H1 (cell line): ENCODE measurements at regions not wholly inside any gene's neighbourhood (a gene's known extent, or its start where the extent isn't known, plus 50 kb on each side); places are given as distances from the start of the nearest gene placed in this dataset.

ENCODE experiments used
- CTCF ChIA-PET: fragments of 300-600 bp; sonication (Branson Sonifier 250); formaldehyde crosslinking; loops from one replicate; lab custom pipeline; 2021; ENCODE audit not compliant: partially characterized antibody; lab: Charles Lee
- POLR2A ChIA-PET: fragments of 300-600 bp; sonication (Branson Sonifier 250); formaldehyde crosslinking; loops from one replicate; lab custom pipeline; 2021; ENCODE audit warnings: inconsistent platforms; ENCODE audit not compliant: partially characterized antibody; lab: Charles Lee
- DNase-seq, 2 experiments: peaks; one replicate each; pipeline versions ENCODE4 v3.0.0 to v3.0.0-alpha.2; 2010 to 2022; ENCODE audit warnings: low spot score in 2 of 2, low read depth in 1 of 2, mixed read lengths in 1 of 2
- FAIRE-seq: peaks from 2 replicates; lab custom pipeline; 2011; peaks lifted over from hg19 to GRCh38; lab: Jason Lieb, UNC
- H2AFZ ChIP-seq: 2 replicates; pipeline ENCODE4 v1.8.1; 2012; ENCODE audit warnings: low read length, inconsistent platforms
- H2AK5ac ChIP-seq: 2 replicates; pipeline ENCODE4 v1.6.1; 2013; ENCODE audit warnings: low read depth, low read length
- H2BK120ac ChIP-seq: replicated peaks from 2 replicates; pipeline ENCODE3; 2013; ENCODE audit warnings: low read depth, low read length, inconsistent platforms
- H2BK12ac ChIP-seq: 2 replicates; pipeline ENCODE4 v1.6.1; 2013; ENCODE audit warnings: low read depth, low read length
- H2BK15ac ChIP-seq: 2 replicates; pipeline ENCODE4 v1.6.1; 2013; ENCODE audit warnings: low read length
- H2BK20ac ChIP-seq: 2 replicates; pipeline ENCODE4 v1.6.1; 2013; ENCODE audit warnings: low read length
- H2BK5ac ChIP-seq: 2 replicates; pipeline ENCODE4 v1.6.1; 2013; ENCODE audit warnings: low read depth, low read length
- H3K14ac ChIP-seq: 2 replicates; pipeline ENCODE4 v1.6.1; 2013; ENCODE audit warnings: inconsistent platforms; ENCODE audit not compliant: insufficient read length
- H3K18ac ChIP-seq: 2 replicates; pipeline ENCODE4 v1.6.1; 2013; ENCODE audit warnings: low read length; ENCODE audit errors: extremely low read depth
- H3K23ac ChIP-seq: 2 replicates; pipeline ENCODE4 v1.6.1; 2013; ENCODE audit warnings: inconsistent platforms; ENCODE audit not compliant: insufficient read length
- H3K23me2 ChIP-seq: 2 replicates; pipeline ENCODE4 v1.6.1; 2013; ENCODE audit warnings: low read depth, low read length
- H3K27ac ChIP-seq: 2 replicates; pipeline ENCODE4 v1.6.1; 2011; ENCODE audit warnings: low read depth, low read length, inconsistent platforms
- H3K27me3 ChIP-seq, 4 experiments: replicated peaks in 1 of 4; 1 replicate in 1 of 4; 2 replicates in 3 of 4; pipeline versions ENCODE4 v1.6.1 to v1.8.1; 2011 to 2013; ENCODE audit warnings: low read length in 3 of 4, mild to moderate bottlenecking in 3 of 4, inconsistent platforms in 2 of 4, mixed read lengths in 2 of 4, moderate library complexity in 1 of 4; ENCODE audit not compliant: control insufficient read depth in 3 of 4, insufficient read depth in 3 of 4; ENCODE audit errors: extremely low read depth in 1 of 4
- H3K36me3 ChIP-seq, 4 experiments: 2 replicates each; pipeline versions ENCODE4 v1.6.1 to v1.8.1; 2011 to 2013; ENCODE audit warnings: mild to moderate bottlenecking in 4 of 4, low read length in 3 of 4, moderate library complexity in 2 of 4, control low read depth in 1 of 4, inconsistent platforms in 1 of 4; ENCODE audit not compliant: insufficient read depth in 4 of 4, control insufficient read depth in 2 of 4
- H3K4ac ChIP-seq: replicated peaks from 2 replicates; pipeline ENCODE3; 2013; ENCODE audit warnings: low read length, low read depth, mixed read lengths, inconsistent platforms; ENCODE audit not compliant: insufficient read length
- H3K4me1 ChIP-seq, 4 experiments: replicated peaks in 1 of 4; 1 replicate in 1 of 4; 2 replicates in 3 of 4; pipeline versions ENCODE4 v1.6.1 to v1.8.1; 2011 to 2013; ENCODE audit warnings: low read length in 3 of 4, inconsistent platforms in 2 of 4, mixed read lengths in 1 of 4; ENCODE audit not compliant: insufficient read depth in 4 of 4, control insufficient read depth in 3 of 4
- H3K4me2 ChIP-seq, 2 experiments: 2 replicates each; pipeline versions ENCODE4 v1.6.1 to v1.8.1; 2011 to 2013; ENCODE audit warnings: low read depth in 2 of 2, low read length in 2 of 2, control low read depth in 1 of 2, inconsistent platforms in 1 of 2, mild to moderate bottlenecking in 1 of 2; ENCODE audit not compliant: insufficient read depth in 1 of 2
- H3K4me3 ChIP-seq, 4 experiments: fragments of 200-600, 300-600 bp in 1 of 4; sonication (generic), shearing (Covaris generic), sonication (Bioruptor Twin) in 1 of 4; 2 replicates each; pipeline versions ENCODE4 v1.5.1 to v1.8.1; 2011 to 2016; ENCODE audit warnings: low read length in 4 of 4, low read depth in 3 of 4, control low read depth in 2 of 4, inconsistent platforms in 2 of 4, mild to moderate bottlenecking in 2 of 4, mixed read lengths in 1 of 4, moderate library complexity in 1 of 4; ENCODE audit not compliant: insufficient read depth in 2 of 4; ENCODE audit errors: extremely low read depth in 1 of 4
- H3K56ac ChIP-seq: replicated peaks from 2 replicates; pipeline ENCODE3; 2013; ENCODE audit warnings: low read depth, mild to moderate bottlenecking, mixed read lengths, low read length, inconsistent platforms; ENCODE audit not compliant: insufficient read length
- H3K79me1 ChIP-seq: 2 replicates; pipeline ENCODE4 v1.6.1; 2013; ENCODE audit warnings: low read depth, low read length, control low read depth
- H3K79me2 ChIP-seq, 2 experiments: 2 replicates each; pipeline versions ENCODE4 v1.6.1 to v1.8.1; 2012 to 2013; ENCODE audit warnings: low read length in 2 of 2, mild to moderate bottlenecking in 2 of 2, inconsistent platforms in 1 of 2; ENCODE audit not compliant: insufficient read depth in 2 of 2, control insufficient read depth in 1 of 2
- H3K9ac ChIP-seq, 4 experiments: replicated peaks in 1 of 4; 1 replicate in 1 of 4; 2 replicates in 3 of 4; pipeline versions ENCODE4 v1.6.1 to v1.8.1; 2011 to 2013; ENCODE audit warnings: low read depth in 3 of 4, low read length in 3 of 4, control low read depth in 2 of 4, mild to moderate bottlenecking in 2 of 4, moderate library complexity in 2 of 4, inconsistent platforms in 1 of 4; ENCODE audit errors: extremely low read depth in 1 of 4
- H3K9me3 ChIP-seq, 2 experiments: 2 replicates each; pipeline versions ENCODE4 v1.6.1 to v1.8.1; 2012 to 2013; ENCODE audit warnings: mild to moderate bottlenecking in 2 of 2, moderate library complexity in 2 of 2, control low read depth in 1 of 2, inconsistent platforms in 1 of 2, low read depth in 1 of 2, low read length in 1 of 2, mixed read lengths in 1 of 2; ENCODE audit not compliant: insufficient read depth in 2 of 2
- H4K20me1 ChIP-seq, 2 experiments: replicated peaks in 1 of 2; 2 replicates each; pipeline versions ENCODE3 to v1.8.1; 2011 to 2013; ENCODE audit warnings: inconsistent platforms in 2 of 2, low read length in 2 of 2, mild to moderate bottlenecking in 1 of 2; ENCODE audit not compliant: insufficient read depth in 2 of 2, control insufficient read depth in 1 of 2
- H4K5ac ChIP-seq: 2 replicates; pipeline ENCODE4 v1.6.1; 2013; ENCODE audit warnings: low read length, low read depth, mixed read lengths, inconsistent platforms; ENCODE audit not compliant: insufficient read length
- H4K8ac ChIP-seq: 2 replicates; pipeline ENCODE4 v1.8.0; 2013; ENCODE audit warnings: mild to moderate bottlenecking, moderate library complexity, low read length, inconsistent platforms; ENCODE audit not compliant: insufficient read depth; ENCODE audit errors: extremely low read depth
- H4K91ac ChIP-seq: replicated peaks from 2 replicates; pipeline ENCODE3; 2013; ENCODE audit warnings: low read length, mixed read lengths, inconsistent platforms; ENCODE audit not compliant: insufficient read length
- SP2 ChIP-seq: IDR thresholded peaks from 2 replicates; pipeline ENCODE4 v1.6.1; 2012; ENCODE audit warnings: mild to moderate bottlenecking, low read length, inconsistent platforms
- WGBS, 2 experiments: shearing (Covaris generic) in 1 of 2; methylation state at CpG; one replicate each; pipeline versions ENCODE4 v1.1.6 to v1.1.7; 2013 to 2015; ENCODE audit warnings: low lambda C conversion rate in 2 of 2, mixed read lengths in 2 of 2, inconsistent platforms in 1 of 2, low coverage in 1 of 2, missing lambda C conversion rate in 1 of 2; ENCODE audit not compliant: insufficient replicate concordance in 2 of 2, insufficient coverage in 1 of 2, insufficient read length in 1 of 2; ENCODE audit errors: extremely low coverage in 1 of 2, missing lambda C conversion rate in 1 of 2; 5-methylcytosine and 5-hydroxymethylcytosine counted together

DNA sequence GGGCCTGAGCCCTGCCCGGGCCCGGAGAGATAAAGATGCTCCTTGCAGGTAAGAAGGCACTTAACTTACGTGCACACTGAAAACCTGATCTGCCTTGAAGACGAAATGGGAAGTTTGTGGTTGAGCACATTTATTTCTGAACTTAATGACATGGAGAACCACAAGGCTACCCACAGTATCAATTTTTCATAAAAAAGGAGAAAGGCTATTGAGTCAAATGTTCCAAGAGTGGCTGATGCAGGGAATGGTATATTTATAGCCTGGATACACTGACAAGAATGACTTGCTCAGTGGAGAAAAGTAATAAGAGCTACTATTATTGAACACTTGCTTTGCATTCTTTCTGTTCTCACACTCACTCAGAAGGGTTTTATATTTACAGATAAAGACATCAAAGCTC is 419.3 kb downstream of the ACTL7B start:
- Histone ChIP-seq H3K9me3 (no peaks in the 10 kb centered on the region), H3K4me3 (no peak overlapping the region), H4K91ac (no peak overlapping the region), H4K8ac (no peak overlapping the region), H3K79me2 (no peaks in the 10 kb centered on the region), H3K4me1 (no peaks in the 10 kb centered on the region), H2BK20ac (no peak overlapping the region), H3K4me2 (no peak overlapping the region), H3K79me1 (no peaks in the 10 kb centered on the region), H3K23ac (no peak overlapping the region), H3K23me2 (no peaks in the 10 kb centered on the region), H3K18ac (no peak overlapping the region), H3K4ac (no peak overlapping the region), H3K56ac (no peak overlapping the region), H4K5ac (no peak overlapping the region), H2BK15ac (no peak overlapping the region), H3K27me3 (no peaks in the 10 kb centered on the region), H4K20me1 (no peaks in the 10 kb centered on the region), H2AFZ (no peak overlapping the region), H3K14ac (no peak overlapping the region), H2BK5ac (no peak overlapping the region), H2BK12ac (no peak overlapping the region), H3K27ac (no peak overlapping the region), H2AK5ac (no peak overlapping the region), H3K9ac (no peak overlapping the region), H3K36me3 (no peaks in the 10 kb centered on the region), H2BK120ac (no peak overlapping the region)
- no peak for DNase-seq
- FAIRE-seq: no peak
- CTCF ChIA-PET: no interaction called here
- no peak for TF ChIP-seq SP2
- 87% methylated on average over 4 of the region's 4 CpGs; no CpG with 5 or more reads in 1 of the 2 experiments for WGBS, 2 experiments
- POLR2A ChIA-PET: interaction anchor here (0.6 kb wide), 1 partner anchor 10 kb away, joined by 3 read pairs; no protein-coding TSS in a partner anchor
